G401 (cell line): ENCODE measurements at regions not wholly inside any gene's neighbourhood (a gene's known extent, or its start where the extent isn't known, plus 50 kb on each side); places are given as distances from the start of the nearest gene placed in this dataset.
"Not testable (repeated sequence)": the region's sequence is repeated elsewhere in the genome, so short reads cannot be mapped to it uniquely, and the experiment has no call there.

ENCODE experiments used
- DNase-seq: peaks from one replicate; pipeline ENCODE4 v3.0.0-alpha.2; 2015; ENCODE audit warnings: low spot score
- in situ Hi-C: cut with HindIII; loops from 2 replicates; pipeline ENCODE4 v1.10.0; 2016; ENCODE audit warnings: low sequenced_read_pairs, mixed read lengths

DNA sequence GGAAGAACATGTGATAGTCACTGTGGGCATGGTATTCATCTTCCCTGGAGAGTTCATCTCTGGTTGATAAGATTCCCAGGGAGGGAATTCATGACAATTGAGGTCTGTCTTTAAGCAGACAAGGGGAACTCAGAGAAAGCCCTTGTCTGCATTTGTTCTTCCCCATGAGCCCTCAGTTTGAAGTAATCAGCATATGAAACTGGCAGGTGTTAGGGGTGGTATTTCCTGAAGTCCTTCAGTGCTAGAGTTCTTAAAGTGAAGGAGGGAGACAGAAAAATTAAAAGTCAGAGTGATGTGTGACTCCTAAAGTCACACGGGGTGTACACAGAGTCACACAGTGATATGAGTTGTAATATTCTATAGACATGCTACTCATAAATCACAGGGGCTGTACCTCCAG, 60.6 kb upstream of the SYK start:
- in situ Hi-C loops, result no loop called here
- DNase-seq, result no peak

DNA sequence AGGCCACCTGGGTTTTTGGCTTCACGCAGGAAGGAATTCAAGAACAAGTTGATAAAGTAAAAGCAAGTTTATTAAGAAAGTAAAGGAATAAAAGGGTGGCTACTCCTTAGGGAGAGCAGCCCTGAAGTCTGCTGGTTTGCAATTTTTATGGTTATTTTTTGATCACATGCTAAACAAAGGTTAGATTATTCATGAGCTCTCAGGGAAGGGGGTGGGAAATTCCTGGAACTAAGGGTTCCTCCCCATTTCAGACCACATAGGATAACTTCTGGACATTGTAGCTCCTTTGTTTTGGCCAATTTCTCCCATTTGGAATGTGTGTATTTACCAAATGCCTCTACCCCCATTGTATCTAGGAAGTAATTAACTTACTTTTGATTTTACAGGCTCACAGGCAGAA, 63.9 kb upstream of the SYK start:
- no peak for DNase-seq
- in situ Hi-C loops, result no loop called here

DNA sequence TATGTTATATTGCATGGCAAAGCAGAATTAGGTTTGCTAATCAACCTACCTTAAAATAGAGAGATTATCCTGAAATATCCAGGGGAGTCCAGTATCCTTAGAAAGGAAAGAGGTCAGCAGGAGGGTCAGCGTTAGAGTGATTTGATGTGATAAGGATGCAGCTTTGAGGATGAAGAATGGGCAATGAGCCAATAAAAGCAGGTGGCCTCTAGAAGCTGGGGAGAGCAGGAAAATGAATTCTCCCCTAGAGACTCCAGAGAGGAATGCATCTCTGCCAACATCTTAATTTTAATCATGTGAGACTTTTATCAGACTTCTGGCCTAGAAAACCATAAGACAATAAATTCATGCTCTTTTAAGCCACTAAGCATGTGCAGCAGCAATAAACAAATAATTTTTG, 65.7 kb upstream of the SYK start:
- DNase-seq, result peak; percentile 41
- in situ Hi-C loops, result no loop called here

- in situ Hi-C loops, result no loop called here
- no peak for DNase-seq
Observed at GRCh38 chr9:90734631-90735030, 67.0 kb upstream of the SYK start.

DNA sequence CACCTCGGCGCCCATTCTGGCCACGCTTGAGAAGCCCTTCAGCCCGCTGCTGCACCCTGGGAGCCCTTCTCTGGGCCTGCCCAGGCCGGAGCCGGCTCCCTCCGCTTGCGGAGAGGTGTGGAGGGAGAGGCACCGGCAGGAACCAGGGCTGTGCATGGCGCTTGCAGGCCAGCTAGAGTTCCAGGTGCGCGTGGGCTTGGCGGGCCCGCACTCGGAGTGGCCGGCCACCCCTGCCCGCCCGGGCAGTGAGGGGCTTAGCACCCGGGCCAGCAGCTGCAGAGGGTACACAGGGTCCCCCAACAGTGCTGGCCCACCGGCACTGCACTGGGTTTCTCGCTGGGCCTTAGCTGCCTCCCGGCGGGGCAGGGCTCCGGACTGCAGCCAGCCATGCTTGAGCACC, 72.3 kb upstream of the SYK start:
- DNase-seq, result no peak
- in situ Hi-C loops, result no loop called here

DNA sequence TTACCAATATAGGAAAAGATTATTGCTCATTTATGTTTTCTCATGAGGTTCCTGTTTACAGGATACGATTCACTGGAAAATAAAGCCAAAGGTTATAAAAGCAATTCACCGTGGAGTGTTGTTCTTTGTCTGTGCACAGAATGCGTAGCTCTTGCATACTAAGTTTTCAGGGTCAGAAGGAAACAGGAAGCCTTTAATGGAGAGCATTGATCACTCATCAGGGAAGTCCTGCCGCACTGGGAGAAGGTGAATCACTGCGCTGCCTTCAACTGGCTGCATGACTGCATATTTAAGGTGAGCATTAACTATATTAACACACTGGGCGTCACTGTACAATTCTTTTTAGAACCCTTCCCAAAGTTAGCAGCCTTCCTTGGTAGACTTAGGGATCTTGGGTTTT, 74.1 kb upstream of the SYK start:
- in situ Hi-C loops, result no loop called here

GRCh38 chr9:90726215-90726614, 75.4 kb upstream of the SYK start:
- no peak for DNase-seq
- in situ Hi-C loops, result no loop called here

More for the DNA sequence above, 74.1 kb upstream of the SYK start:
- DNase-seq, result no peak

DNA sequence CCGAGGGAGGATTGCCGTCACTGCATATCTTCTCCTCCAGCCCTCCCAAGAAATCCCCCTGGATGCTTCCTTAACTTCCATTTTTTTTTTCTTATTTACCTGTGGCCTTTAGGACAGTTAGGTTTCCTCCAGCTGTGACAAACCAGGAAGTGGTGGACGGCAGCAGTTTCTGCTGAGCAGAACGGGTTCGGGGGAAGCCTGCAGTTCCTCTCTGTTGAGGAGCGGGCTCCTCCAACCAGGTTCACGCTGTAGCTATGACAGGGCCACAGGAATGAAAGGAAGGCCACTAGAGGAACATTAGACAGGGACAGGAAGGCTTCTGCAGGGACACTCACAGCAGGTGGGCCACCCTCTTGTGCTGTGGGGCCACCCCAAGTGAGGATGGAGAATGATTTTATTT, 76.7 kb upstream of the SYK start:
- no peak for DNase-seq
- in situ Hi-C loops, result no loop called here

- DNase-seq, result no peak
- in situ Hi-C loops, result no loop called here
Observed at GRCh38 chr9:90724112-90724511, 77.5 kb upstream of the SYK start.

- in situ Hi-C loops, result no loop called here
- no peak for DNase-seq
Observed at GRCh38 chr9:90722071-90722470, 79.4 kb upstream of the DIRAS2 start.

DNA sequence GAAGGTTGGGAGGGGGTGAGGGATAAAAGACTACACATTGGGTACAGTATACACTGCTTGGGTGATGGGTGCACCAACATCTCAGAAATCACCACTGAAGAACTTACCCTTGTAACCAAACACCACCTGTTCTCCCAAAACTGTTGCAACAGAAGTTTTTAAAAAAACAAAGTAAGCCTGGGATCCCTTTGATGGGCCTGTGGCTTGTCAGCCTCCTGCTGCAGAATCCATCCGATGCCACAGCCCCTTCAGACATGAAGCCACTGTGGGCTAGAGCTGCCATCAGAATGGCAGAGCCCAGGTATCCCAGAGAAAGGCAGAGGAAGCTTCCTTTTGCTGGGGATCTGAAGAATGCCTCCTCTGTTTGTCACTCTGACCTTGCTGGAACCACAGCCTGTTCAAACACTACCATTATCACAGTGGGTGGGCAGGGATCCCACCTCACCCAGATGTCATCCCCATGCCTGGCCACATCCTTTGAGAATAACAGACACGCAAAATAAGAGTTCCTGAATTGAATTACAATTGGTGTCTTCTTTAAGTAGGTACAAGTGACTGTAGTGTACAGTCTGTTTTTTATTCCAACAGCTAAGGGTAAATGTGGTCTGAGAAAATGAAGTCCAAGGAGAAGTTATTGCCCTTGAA, 78.1 kb upstream of the DIRAS2 start:
- in situ Hi-C loops, result no loop called here
- DNase-seq, result no peak

DNA sequence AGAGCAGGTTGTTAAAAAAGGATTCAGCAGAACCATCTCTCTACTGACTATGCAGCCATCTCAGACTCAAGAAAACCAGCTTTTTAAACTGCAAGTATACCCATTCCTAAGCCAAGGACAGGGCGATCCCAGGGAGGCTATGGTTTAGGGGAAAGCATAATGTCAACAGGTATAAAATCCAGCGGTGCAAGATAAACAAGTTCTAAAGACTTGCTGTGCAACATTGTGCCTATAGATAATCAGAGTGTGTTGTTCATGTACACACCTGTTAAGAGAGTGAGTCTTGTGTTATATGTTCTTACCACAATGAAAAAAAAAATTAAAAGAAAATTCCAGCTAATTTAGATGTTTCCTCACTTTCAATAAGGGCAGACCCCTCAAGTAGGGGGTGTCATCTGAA, 63.6 kb upstream of the DIRAS2 start:
- DNase-seq, result no peak
- in situ Hi-C loops, result no loop called here

DNA sequence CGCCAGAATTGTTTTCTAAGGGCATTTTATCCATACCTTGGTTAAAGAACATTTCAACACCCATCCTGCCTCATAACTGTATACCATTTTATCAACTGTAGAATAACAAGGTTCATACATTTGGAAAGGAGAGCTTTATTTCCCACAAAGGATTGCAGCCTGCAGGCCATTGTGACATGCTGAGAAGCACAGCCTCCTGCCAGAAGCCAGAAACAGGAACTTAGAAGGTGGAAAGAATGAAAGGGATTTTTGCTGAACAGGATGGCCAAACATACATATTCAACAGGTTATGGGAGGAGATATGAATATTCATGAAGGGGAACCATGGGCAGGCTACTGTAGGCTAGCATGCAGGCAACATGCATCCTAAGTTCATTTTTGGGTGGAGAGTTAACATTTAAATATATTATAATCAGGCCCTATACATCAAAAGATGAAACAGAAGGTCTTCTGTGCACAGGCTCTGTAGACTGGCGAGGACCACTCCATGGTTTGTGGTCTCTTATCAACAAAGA, 59.9 kb upstream of the DIRAS2 start:
- in situ Hi-C loops, result no loop called here

GRCh38 chr9:90698871-90699440, 56.3 kb upstream of the DIRAS2 start:
- in situ Hi-C loops, result no loop called here
- no peak for DNase-seq

More for the DNA sequence above, 59.9 kb upstream of the DIRAS2 start:
- DNase-seq, result no peak

DNA sequence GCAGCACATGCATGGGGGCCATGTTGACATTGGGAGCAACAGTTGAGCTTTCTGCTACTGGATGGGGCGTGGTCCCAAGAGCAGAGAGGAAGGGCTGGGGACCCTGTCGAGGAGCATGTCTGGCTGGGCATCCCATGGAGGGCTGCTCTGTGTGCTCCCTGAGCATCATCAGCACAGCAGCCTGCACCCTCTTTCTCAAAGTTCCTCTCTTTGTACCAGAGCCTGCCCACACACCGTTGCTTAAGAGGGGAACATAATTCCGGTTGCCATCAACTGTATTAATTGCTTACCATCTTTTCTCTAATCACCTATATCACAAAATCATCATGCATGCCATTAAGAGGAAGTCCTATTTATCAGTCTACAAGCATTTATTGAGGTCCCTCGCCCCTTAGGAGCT, 55.2 kb upstream of the DIRAS2 start:
- no peak for DNase-seq
- in situ Hi-C loops, result no loop called here

DNA sequence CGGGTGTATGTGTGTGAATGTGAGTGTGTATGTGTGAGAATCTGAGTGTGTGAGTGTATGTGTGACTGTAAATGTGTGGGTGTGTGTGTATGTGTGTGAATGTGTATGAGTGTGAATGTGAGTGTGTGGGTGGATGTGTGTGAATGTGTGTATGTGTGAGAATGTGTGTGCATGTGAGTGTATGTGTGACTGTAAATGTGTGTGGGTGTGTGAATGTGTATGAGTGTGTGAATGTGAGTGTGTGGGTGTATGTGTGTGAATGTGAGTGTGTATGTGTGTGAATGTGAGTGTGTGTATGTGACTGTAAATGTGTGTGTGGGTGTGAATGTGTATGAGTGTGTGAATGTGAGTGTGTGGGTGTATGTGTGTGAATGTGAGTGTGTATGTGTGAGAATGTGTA, 51.6 kb upstream of the DIRAS2 start:
- in situ Hi-C loops, DNase-seq: not testable (repeated sequence)
